Aorta (tissue), 5 donors: ENCODE measurements at regions not wholly inside any gene's neighbourhood (a gene's known extent, or its start where the extent isn't known, plus 50 kb on each side); places are given as distances from the start of the nearest gene placed in this dataset.

Experiments used
- ATAC-seq: fragments of 200-7000 bp; cut with Tn5 transposase; one replicate; pipeline ENCODE4 v1.9.1; 2022; ENCODE audit warnings: moderate library complexity; ENCODE audit not compliant: low FRiP score
- DNase-seq, 2 donors: peaks; one replicate each; pipeline ENCODE4 v3.0.0-alpha.2; 2020
- H3K27ac ChIP-seq, 2 donors: one replicate each; pipeline ENCODE4 v1.5.1; 2013; ENCODE audit warnings: low read length in 2 of 2, mild to moderate bottlenecking in 2 of 2, moderate library complexity in 2 of 2, control low read depth in 1 of 2, inconsistent platforms in 1 of 2, low read depth in 1 of 2
- H3K27me3 ChIP-seq, 2 donors: one replicate each; pipeline ENCODE4 v1.6.1; 2013; ENCODE audit warnings: control low read depth in 1 of 2, low read length in 1 of 2, mild to moderate bottlenecking in 1 of 2, moderate library complexity in 1 of 2; ENCODE audit not compliant: insufficient read depth in 2 of 2, control insufficient read depth in 1 of 2
- H3K36me3 ChIP-seq, 2 donors: one replicate each; pipeline ENCODE4 v1.6.1; 2013; ENCODE audit warnings: control low read depth in 1 of 2, low read length in 1 of 2, mild to moderate bottlenecking in 1 of 2; ENCODE audit not compliant: insufficient read depth in 2 of 2, control insufficient read depth in 1 of 2
- H3K4me1 ChIP-seq, 2 donors: one replicate each; pipeline ENCODE4 v1.6.1; 2013; ENCODE audit warnings: low read length in 2 of 2, control low read depth in 1 of 2, mild to moderate bottlenecking in 1 of 2, moderate library complexity in 1 of 2; ENCODE audit not compliant: insufficient read depth in 2 of 2, control insufficient read depth in 1 of 2
- H3K4me3 ChIP-seq, 2 donors: one replicate each; pipeline ENCODE4 v1.5.1; 2013; ENCODE audit warnings: low read length in 2 of 2, control low read depth in 1 of 2, mild to moderate bottlenecking in 1 of 2
- H3K9me3 ChIP-seq: one replicate; pipeline ENCODE4 v1.6.1; 2013; ENCODE audit warnings: mild to moderate bottlenecking, low read length; ENCODE audit not compliant: control insufficient read depth
- WGBS, 2 donors: extraction: QIAGEN DNeasy Blood & Tissue Kit; methylation state at CpG; one replicate each; pipeline ENCODE4 v1.1.7; 2013; 5-methylcytosine and 5-hydroxymethylcytosine counted together
- intact Hi-C, 2 donors: fragments of 100-400 bp; cut with DNase I; formaldehyde crosslinking; loops; one replicate each; pipeline versions ENCODE4 v1.14.2 to v1.15.0; 2022
- donor health status: healthy with polysubstance abuse.
- donor health status: Bipolar disorder and iron deficiency.
- donor health status: DM: no; HTN: no; CAD: no.
- donor health status: DM: no; HTN: no; CAD: no.
- donor health status: DM: yes; HTN: yes; CAD: no.

GRCh38 chr5:114223866-114224265, 138.0 kb upstream of the KCNN2 start:
- ATAC-seq (no peak), DNase-seq (no peak)
- Histone ChIP-seq H3K4me1 (no peaks in the 10 kb centered on the region), H3K4me3 (no peak overlapping the region), H3K36me3 (no peaks in the 10 kb centered on the region), H3K27me3 (no peaks in the 10 kb centered on the region), H3K27ac (no peak overlapping the region), H3K9me3 (peaks cover 6% of the 10 kb centered on the region)
- whole genome bisulfite sequencing, 2 donors: 86 to 87% methylated on average over 1 of the region's 1 CpG
- intact Hi-C loops: no loop called here

GRCh38 chr5:114237766-114238165, 124.1 kb upstream of the KCNN2 start:
- Histone ChIP-seq H3K27ac (no peak overlapping the region), H3K4me1 (no peaks in the 10 kb centered on the region), H3K4me3 (no peak overlapping the region), H3K36me3 (no peaks in the 10 kb centered on the region), H3K9me3 (no peaks in the 10 kb centered on the region), H3K27me3 (no peaks in the 10 kb centered on the region)
- ATAC-seq: no peak
- 62 to 69% methylated on average over 5 of the region's 5 CpGs for WGBS, 2 donors
- intact Hi-C loops: no loop called here
- DNase-seq: no peak

GRCh38 chr5:114238771-114239313, 123.0 kb upstream of the KCNN2 start:
- H3K4me1 ChIP-seq: no peaks in the 10 kb centered on the region
- ATAC-seq: no peak
- H3K27ac ChIP-seq: no peak overlapping the region
- no peaks in the 10 kb centered on the region for H3K9me3 ChIP-seq
- H3K27me3 ChIP-seq: no peaks in the 10 kb centered on the region
- DNase-seq: no peak
- H3K36me3 ChIP-seq: no peaks in the 10 kb centered on the region
- no peak overlapping the region for H3K4me3 ChIP-seq
- intact Hi-C loops: no loop called here

GRCh38 chr5:114243281-114243971, 118.4 kb upstream of the KCNN2 start:
- 57 to 68% methylated on average over 8 of the region's 8 CpGs for WGBS, 2 donors
- no peak for DNase-seq
- ATAC-seq: no peak
- intact Hi-C loops: no loop called here
- H3K4me1 ChIP-seq: no peaks in the 10 kb centered on the region
- H3K27me3 ChIP-seq: no peaks in the 10 kb centered on the region
- no peaks in the 10 kb centered on the region for H3K36me3 ChIP-seq
- no peak overlapping the region for H3K4me3 ChIP-seq
- no peaks in the 10 kb centered on the region for H3K9me3 ChIP-seq
- H3K27ac ChIP-seq: no peak overlapping the region

GRCh38 chr5:114243972-114244317, 117.9 kb upstream of the KCNN2 start:
- no peak for DNase-seq
- intact Hi-C loops: no loop called here
- Histone ChIP-seq H3K27ac (no peak overlapping the region), H3K4me3 (no peak overlapping the region), H3K9me3 (no peaks in the 10 kb centered on the region), H3K36me3 (no peaks in the 10 kb centered on the region), H3K4me1 (no peaks in the 10 kb centered on the region), H3K27me3 (no peaks in the 10 kb centered on the region)
- 71% methylated on average over 1 of the region's 1 CpG for WGBS, 2 donors
- ATAC-seq: no peak

GRCh38 chr5:114249823-114250222, 112.0 kb upstream of the KCNN2 start:
- ATAC-seq (no peak), DNase-seq (no peak)
- no peaks in the 10 kb centered on the region for H3K9me3 ChIP-seq
- intact Hi-C loops: no loop called here
- no peak overlapping the region for H3K27ac ChIP-seq
- H3K36me3 ChIP-seq: no peaks in the 10 kb centered on the region
- no peak overlapping the region for H3K4me3 ChIP-seq
- H3K4me1 ChIP-seq: no peaks in the 10 kb centered on the region
- H3K27me3 ChIP-seq: no peaks in the 10 kb centered on the region
- 43 to 46% methylated on average over 2 of the region's 2 CpGs for WGBS, 2 donors

- Histone ChIP-seq H3K4me1 (no peaks in the 10 kb centered on the region), H3K27ac (no peak overlapping the region), H3K27me3 (no peaks in the 10 kb centered on the region), H3K36me3 (no peaks in the 10 kb centered on the region), H3K4me3 (no peak overlapping the region), H3K9me3 (no peaks in the 10 kb centered on the region)
- intact Hi-C loops: no loop called here
- no peak for ATAC-seq
- no peak for DNase-seq
- WGBS, 2 donors: 61 to 73% methylated on average over 3 of the region's 3 CpGs
Observed at GRCh38 chr5:114250536-114250935, 111.3 kb upstream of the KCNN2 start.

GRCh38 chr5:114252226-114252625, 109.6 kb upstream of the KCNN2 start:
- intact Hi-C loops: no loop called here
- H3K4me1 ChIP-seq: no peaks in the 10 kb centered on the region
- ATAC-seq (no peak), DNase-seq (no peak)
- H3K36me3 ChIP-seq: no peaks in the 10 kb centered on the region
- H3K9me3 ChIP-seq: no peaks in the 10 kb centered on the region
- H3K27ac ChIP-seq: no peak overlapping the region
- H3K4me3 ChIP-seq: no peak overlapping the region
- H3K27me3 ChIP-seq: no peaks in the 10 kb centered on the region

- intact Hi-C loops: no loop called here
- WGBS, 2 donors: 35 to 43% methylated on average over 3 of the region's 3 CpGs
- Histone ChIP-seq H3K27me3 (no peaks in the 10 kb centered on the region), H3K27ac (no peak overlapping the region), H3K4me1 (no peaks in the 10 kb centered on the region), H3K36me3 (no peaks in the 10 kb centered on the region), H3K9me3 (no peaks in the 10 kb centered on the region), H3K4me3 (no peak overlapping the region)
- ATAC-seq: no peak
- DNase-seq: no peak
Observed at GRCh38 chr5:114255260-114255659, 106.6 kb upstream of the KCNN2 start.
